ENCODE measurements at regions not wholly inside any gene's neighbourhood (a gene's known extent, or its start where the extent isn't known, plus 50 kb on each side); places are given as distances from the start of the nearest gene placed in this dataset.

- no peak for DNase-seq
Observed at GRCh38 chr12:113612076-113612728, 140.5 kb upstream of the LHX5 start.

- DNase-seq = no peak
Observed at GRCh38 chr12:113611652-113612051, 140.0 kb upstream of the LHX5 start.

GRCh38 chr12:113610698-113611097 lies 139.0 kb upstream of the LHX5 start:
- DNase-seq = no peak

- DNase-seq = no peak
Observed at GRCh38 chr12:113609692-113610469, 138.2 kb upstream of the LHX5 start.

- DNase-seq = no peak
Observed at GRCh38 chr12:113604666-113605065, 133.0 kb upstream of the LHX5 start.

- peak; percentile 3 for DNase-seq
Observed at GRCh38 chr12:113601656-113602263, 130.1 kb upstream of the LHX5 start.

- no peak for DNase-seq
Observed at GRCh38 chr12:113598815-113599406, 127.2 kb upstream of the LHX5 start.

- no peak for DNase-seq
Observed at GRCh38 chr12:113594967-113595366, 123.3 kb upstream of the LHX5 start.

- DNase-seq = no peak
Observed at GRCh38 chr12:113591480-113591974, 119.9 kb upstream of the LHX5 start.

- DNase-seq = no peak
Observed at GRCh38 chr12:113589437-113589836, 117.8 kb upstream of the LHX5 start.

GRCh38 chr12:113587720-113588119 lies 116.0 kb upstream of the LHX5 start:
- no peak for DNase-seq

GRCh38 chr12:113586461-113586860 lies 114.8 kb upstream of the LHX5 start:
- DNase-seq = no peak

GRCh38 chr12:113582521-113583218 lies 111.0 kb upstream of the LHX5 start:
- DNase-seq = no peak

GRCh38 chr12:113581342-113581741 lies 109.7 kb upstream of the LHX5 start:
- DNase-seq = no peak

- no peak for DNase-seq
Observed at GRCh38 chr12:113580437-113580836, 108.8 kb upstream of the LHX5 start.

GRCh38 chr12:113577464-113578129 lies 105.9 kb upstream of the LHX5 start:
- no peak for DNase-seq

GRCh38 chr12:113575386-113575785 lies 103.7 kb upstream of the LHX5 start:
- DNase-seq = no peak

GRCh38 chr12:113573148-113573547 lies 101.5 kb upstream of the LHX5 start:
- no peak for DNase-seq

GRCh38 chr12:113571713-113572112 lies 100.0 kb upstream of the LHX5 start:
- DNase-seq = no peak

- DNase-seq = no peak
Observed at GRCh38 chr12:113569806-113570205, 98.1 kb upstream of the LHX5 start.

GRCh38 chr12:113568021-113568420 lies 96.3 kb upstream of the LHX5 start:
- DNase-seq = no peak

GRCh38 chr12:113565368-113565767 lies 93.7 kb upstream of the LHX5 start:
- no peak for DNase-seq

Measured in hindlimb muscle (tissue), 1 donor.